GM04504 (cell line): ENCODE measurements at regions not wholly inside any gene's neighbourhood (a gene's known extent, or its start where the extent isn't known, plus 50 kb on each side); places are given as distances from the start of the nearest gene placed in this dataset.
"Not testable (repeated sequence)": the region's sequence is repeated elsewhere in the genome, so short reads cannot be mapped to it uniquely, and the experiment has no call there.

Experiments used
- DNase-seq: peaks from one replicate; pipeline ENCODE4 v3.0.0-alpha.2; 2012; ENCODE audit warnings: low read depth

- DNase-seq: no peak
These were observed 465.7 kb downstream of the FBXO15 start for GRCh38 chr18:73681912-73682311.

- DNase-seq: no peak
These were observed 466.2 kb downstream of the FBXO15 start for GRCh38 chr18:73681398-73681797.

GRCh38 chr18:73679941-73680712, 467.5 kb downstream of the FBXO15 start:
- no peak for DNase-seq

GRCh38 chr18:73677450-73677849, 470.2 kb downstream of the FBXO15 start:
- no peak for DNase-seq

- no peak for DNase-seq
These were observed 473.3 kb downstream of the FBXO15 start for GRCh38 chr18:73674125-73674865.

GRCh38 chr18:73671480-73671879, 476.2 kb downstream of the FBXO15 start:
- DNase-seq: not testable (repeated sequence)

- DNase-seq: no peak
These were observed 477.1 kb downstream of the FBXO15 start for GRCh38 chr18:73670524-73670923.

- DNase-seq: no peak
These were observed 477.6 kb downstream of the FBXO15 start for GRCh38 chr18:73670039-73670438.

- DNase-seq: no peak
These were observed 478.3 kb downstream of the FBXO15 start for GRCh38 chr18:73669297-73669696.

GRCh38 chr18:73668051-73668450, 479.6 kb downstream of the FBXO15 start:
- DNase-seq: no peak

- no peak for DNase-seq
These were observed 480.9 kb downstream of the FBXO15 start for GRCh38 chr18:73666772-73667171.

- no peak for DNase-seq
These were observed 482.7 kb downstream of the FBXO15 start for GRCh38 chr18:73664896-73665295.

- no peak for DNase-seq
These were observed 484.1 kb downstream of the FBXO15 start for GRCh38 chr18:73663581-73663980.

- DNase-seq: no peak
These were observed 485.2 kb downstream of the FBXO15 start for GRCh38 chr18:73662421-73662820.

- no peak for DNase-seq
These were observed 486.4 kb downstream of the FBXO15 start for GRCh38 chr18:73660931-73661856.

- no peak for DNase-seq
These were observed 490.9 kb downstream of the FBXO15 start for GRCh38 chr18:73656691-73657090.

GRCh38 chr18:73653827-73654226, 493.8 kb downstream of the FBXO15 start:
- DNase-seq: no peak

GRCh38 chr18:73653251-73653650, 494.4 kb downstream of the FBXO15 start:
- no peak for DNase-seq

GRCh38 chr18:73647391-73647790, 500.2 kb downstream of the FBXO15 start:
- DNase-seq: no peak

GRCh38 chr18:73646772-73647171, 500.9 kb downstream of the FBXO15 start:
- no peak for DNase-seq

- DNase-seq: no peak
These were observed 501.4 kb downstream of the FBXO15 start for GRCh38 chr18:73646196-73646595.

GRCh38 chr18:73645160-73645715, 502.4 kb downstream of the FBXO15 start:
- no peak for DNase-seq
